Eye (tissue), 1 donor: ENCODE measurements at regions not wholly inside any gene's neighbourhood (a gene's known extent, or its start where the extent isn't known, plus 50 kb on each side); places are given as distances from the start of the nearest gene placed in this dataset.
"Not testable (repeated sequence)": the region's sequence is repeated elsewhere in the genome, so short reads cannot be mapped to it uniquely, and the experiment has no call there.

Experiments used
- DNase-seq: peaks from one replicate; pipeline ENCODE4 v3.0.0-alpha.2; 2015

- no peak for DNase-seq
Measured at GRCh38 chr11:92546603-92547002, 322.0 kb downstream of the FAT3 start.

DNA sequence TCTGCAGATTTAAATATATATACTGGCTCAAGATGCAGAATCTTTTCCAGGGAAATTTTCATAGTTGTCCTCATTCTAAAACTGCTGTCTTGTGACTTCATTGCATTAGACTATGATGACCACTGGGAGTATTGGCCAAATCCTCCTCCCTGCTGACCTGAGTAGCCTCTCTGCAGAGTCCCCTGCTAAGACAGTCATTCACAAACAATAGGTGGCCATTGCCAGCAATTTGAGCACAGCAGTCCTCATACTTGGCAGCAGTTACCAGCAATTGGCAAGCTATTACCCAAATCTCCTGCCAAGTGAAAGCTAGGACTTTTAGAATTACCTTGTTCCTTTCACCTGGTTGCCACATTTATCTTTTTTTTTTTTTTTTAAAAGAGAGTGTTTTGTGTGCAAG is 325.8 kb downstream of the FAT3 start:
- DNase-seq = no peak

DNA sequence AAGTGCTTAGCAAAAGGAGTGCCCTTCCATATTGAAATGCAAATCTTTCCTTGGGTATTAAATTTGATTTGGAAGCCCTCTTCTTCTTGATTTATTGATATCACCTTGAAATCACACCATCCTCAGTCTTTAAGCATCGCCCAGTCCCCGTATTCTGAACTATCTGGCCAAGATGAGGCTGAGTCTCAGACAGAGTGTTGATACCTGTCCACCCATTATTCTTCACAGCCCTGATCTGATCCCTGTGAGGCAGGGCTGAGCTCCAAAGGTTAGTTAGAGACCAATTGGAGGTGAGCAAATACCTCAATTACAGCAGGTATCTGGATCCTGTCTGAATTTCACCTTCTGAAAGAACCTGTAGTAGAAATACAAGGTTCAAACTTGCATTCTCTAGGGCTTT is 326.3 kb downstream of the FAT3 start:
- no peak for DNase-seq

GRCh38 chr11:92552942-92553341 is 328.3 kb downstream of the FAT3 start:
- no peak for DNase-seq

- no peak for DNase-seq
Measured at GRCh38 chr11:92554688-92555087, 330.1 kb downstream of the FAT3 start.

DNA sequence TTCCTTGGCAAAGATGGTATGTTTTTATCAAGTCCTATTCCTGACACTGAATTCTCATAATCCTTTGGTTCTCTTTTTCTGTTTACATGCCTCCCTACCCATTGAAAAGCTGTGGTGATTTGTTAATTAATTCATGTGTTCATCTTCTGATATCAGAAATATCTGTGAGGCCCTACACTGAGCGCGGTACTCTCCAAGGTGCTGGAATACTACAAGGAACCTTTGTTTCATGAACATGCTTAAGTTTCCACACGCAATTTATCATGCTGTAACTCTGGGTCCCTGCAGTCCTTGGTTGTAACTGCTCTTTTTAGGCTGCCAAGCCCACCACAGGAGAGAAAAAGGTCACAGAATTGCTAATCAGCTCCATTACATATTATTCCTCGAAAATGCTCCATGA is 331.8 kb downstream of the FAT3 start:
- DNase-seq = peak; percentile 62

DNA sequence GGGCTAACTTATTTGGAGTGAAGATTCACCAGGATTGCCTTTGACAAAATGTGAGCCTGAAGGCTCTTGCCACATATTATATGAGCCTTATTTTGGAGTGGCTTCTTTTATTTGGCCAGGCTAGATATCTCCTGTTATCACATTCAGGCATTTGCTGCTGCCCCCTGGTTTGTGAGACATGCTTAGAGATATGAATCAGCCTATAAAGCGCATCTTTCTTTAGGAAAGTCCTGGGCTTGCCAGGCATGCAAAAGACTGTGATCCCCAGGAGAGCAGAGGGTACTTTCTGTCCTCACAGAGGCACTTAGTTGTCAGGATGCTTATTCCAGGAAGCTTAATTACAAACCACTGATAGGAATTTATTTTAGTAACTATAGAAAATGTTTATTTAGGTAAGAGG is 333.3 kb downstream of the FAT3 start:
- no peak for DNase-seq

- DNase-seq = no peak
Measured at GRCh38 chr11:92558323-92558722, 333.7 kb downstream of the FAT3 start.

GRCh38 chr11:92569726-92570125 is 345.1 kb downstream of the FAT3 start:
- DNase-seq = no peak

DNA sequence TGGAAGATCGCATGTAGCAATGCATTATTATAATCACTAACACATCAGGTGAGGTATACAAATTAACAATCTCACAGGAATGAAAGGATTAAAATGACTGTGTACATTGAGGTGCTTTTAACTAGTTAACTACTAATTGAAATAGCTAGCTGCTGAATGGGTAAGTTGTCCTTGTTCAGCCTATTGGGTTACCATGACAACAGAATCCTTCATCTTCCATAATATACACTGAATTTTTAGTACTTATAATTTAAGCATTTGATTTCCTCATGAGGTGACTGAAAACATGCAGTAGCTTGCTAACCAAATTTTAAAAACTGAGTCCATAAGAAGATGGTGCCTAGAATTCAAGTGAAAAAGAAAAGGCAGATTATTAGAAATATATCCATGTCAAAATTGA is 347.9 kb downstream of the FAT3 start:
- DNase-seq = no peak

GRCh38 chr11:92576315-92576714 is 351.7 kb downstream of the FAT3 start:
- DNase-seq = no peak

- DNase-seq = no peak
Measured at GRCh38 chr11:92580908-92581307, 356.3 kb downstream of the FAT3 start.

- no peak for DNase-seq
Measured at GRCh38 chr11:92588393-92588792, 363.8 kb downstream of the FAT3 start.

- DNase-seq = no peak
Measured at GRCh38 chr11:92589512-92589911, 364.9 kb downstream of the FAT3 start.

DNA sequence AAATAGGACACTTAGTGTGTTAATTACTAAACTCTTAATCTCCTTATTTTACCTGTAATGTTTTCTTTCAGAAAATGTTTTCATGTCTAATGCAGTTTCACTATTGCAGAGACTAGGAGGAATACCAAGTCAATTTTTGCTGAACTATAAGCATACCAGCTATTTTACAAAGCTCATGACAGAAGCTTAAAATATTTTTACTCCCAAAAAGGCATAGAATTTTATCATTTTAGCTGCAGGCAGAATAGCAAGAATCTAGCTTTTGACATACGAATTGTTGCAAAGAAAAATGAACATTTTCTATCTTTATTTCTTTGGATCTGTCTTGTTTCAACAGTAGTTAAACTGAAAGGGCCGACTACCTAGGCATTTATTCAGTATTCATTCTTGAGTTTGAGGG is 366.9 kb downstream of the FAT3 start:
- no peak for DNase-seq

GRCh38 chr11:92594251-92594650 is 369.6 kb downstream of the FAT3 start:
- DNase-seq = no peak

- no peak for DNase-seq
Measured at GRCh38 chr11:92595052-92595451, 370.4 kb downstream of the FAT3 start.

- no peak for DNase-seq
Measured at GRCh38 chr11:92596596-92597317, 372.1 kb downstream of the FAT3 start.

- no peak for DNase-seq
Measured at GRCh38 chr11:92601048-92601447, 368.4 kb upstream of the MTNR1B start.

DNA sequence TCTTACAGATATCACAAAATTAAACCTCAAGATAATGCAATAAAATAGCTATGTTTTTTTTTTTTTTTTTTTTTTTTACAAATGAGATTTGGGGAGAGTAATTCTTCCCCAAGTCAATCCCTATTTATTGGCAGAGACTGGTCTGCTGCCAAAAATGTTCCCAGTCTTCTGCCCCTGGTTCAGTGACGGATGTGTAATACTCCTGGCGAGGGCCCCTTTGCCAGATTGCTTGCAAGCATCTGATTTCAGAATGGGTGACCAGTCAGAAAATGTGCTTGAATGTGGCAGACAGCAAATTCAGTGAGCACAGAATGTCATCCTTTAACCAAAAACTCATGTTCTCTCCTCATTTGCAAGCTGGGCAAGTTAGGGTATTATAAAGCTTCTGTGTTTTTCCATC is 363.8 kb upstream of the MTNR1B start:
- no peak for DNase-seq

DNA sequence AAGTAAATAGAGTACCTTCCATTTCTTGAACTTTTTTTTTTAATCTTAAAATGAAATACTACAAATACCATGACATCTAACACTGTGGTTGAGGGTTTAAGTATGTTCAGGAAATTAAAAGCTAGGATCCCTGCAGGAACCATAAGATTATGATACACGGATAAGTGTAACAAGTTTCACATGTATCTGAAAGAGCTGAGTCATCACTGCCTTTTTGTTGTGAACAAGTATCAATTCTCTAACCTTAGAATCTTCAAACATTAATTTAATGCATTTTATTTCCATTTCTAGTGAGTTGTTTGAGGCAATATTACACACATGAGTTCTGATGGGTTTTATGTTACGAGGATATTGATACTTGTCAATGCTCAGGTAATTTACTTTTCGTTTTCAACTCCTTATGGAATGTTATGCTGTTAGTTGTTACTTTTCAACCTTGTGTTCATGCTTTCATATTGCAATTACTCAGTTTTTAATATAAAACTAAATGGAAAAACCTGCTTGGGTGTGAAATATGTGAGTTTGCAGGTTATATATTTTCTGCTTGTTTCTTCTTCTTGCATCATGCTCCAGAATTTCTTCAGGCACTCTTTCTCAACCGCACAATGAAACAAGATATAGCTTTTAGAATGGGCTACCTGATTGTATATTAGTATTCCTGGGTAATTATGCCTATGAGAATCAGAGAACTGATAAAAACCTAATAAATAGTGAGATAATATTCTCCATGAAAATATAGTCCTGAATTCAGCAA is 361.3 kb upstream of the MTNR1B start:
- DNase-seq = no peak

DNA sequence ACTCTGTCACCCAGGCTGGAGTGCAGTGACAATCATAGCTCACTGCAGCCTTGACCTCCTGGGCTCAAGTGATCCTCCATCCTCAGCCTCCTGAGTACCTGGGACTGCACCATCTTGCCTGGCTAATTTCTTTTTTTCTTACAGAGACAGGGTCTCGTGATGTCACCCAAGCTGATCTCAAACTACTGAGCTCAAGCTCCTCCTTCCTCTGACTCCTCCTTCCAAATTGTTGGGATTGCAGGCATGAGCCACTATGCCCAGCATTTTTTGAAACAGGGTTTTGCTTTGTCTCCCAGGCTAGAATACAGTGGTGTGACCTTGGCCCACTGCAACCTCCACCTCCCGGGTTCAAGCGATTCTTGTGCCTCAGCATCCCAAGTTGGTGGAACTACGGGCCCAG is 358.3 kb upstream of the MTNR1B start:
- no peak for DNase-seq

DNA sequence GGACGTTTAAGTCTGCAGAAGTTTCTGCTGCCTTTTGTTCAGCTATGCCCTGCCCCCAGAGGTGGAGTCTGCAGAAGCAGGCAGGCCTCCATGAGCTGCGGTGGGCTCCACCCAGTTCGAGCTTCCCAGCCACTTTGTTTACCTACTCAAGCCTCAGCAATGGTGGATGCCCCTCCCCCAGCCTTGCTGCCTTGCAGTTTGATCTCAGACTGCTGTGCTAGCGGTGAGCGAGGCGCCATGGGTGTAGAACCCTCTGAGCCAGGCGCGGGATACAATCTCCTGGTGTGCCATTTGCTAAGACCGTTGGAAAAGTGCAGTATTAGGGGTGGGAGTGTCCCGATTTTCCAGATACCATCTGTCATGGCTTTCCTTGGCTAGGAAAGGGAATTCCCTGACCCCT is 351.4 kb upstream of the MTNR1B start:
- not testable (repeated sequence) for DNase-seq

DNA sequence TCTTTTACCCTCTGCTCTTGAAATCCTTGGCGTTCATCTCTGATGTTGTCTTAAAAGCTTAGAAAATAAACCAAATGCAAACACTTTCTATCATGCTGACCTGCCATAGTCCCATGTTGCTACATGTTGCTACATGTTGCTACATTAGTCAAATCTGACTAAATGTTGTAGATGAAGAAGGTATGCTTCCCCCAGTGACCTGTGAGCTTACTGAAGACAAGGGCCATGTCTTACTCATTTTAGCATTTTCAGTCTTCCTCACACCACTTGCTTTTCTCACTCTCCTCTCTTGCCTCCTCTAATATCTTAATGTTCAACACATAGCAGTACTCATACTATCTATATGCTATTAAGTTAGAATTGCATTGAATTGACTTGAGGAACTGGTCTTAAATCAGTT is 346.4 kb upstream of the MTNR1B start:
- no peak for DNase-seq

GRCh38 chr11:92625894-92626293 is 343.6 kb upstream of the MTNR1B start:
- peak; percentile 33 for DNase-seq
